ENCODE measurements at regions not wholly inside any gene's neighbourhood (a gene's known extent, or its start where the extent isn't known, plus 50 kb on each side); places are given as distances from the start of the nearest gene placed in this dataset.

- H3K9ac ChIP-seq (ENCODE audit: low read length in 2 of 2), result no peak overlapping the region
- no peaks in the 10 kb centered on the region for H3K27me3 ChIP-seq (ENCODE audit: control insufficient read depth in 1 of 2, insufficient read depth in 2 of 2, low read length in 2 of 2)
- no peaks in the 10 kb centered on the region for H3K4me1 ChIP-seq (ENCODE audit: control insufficient read depth, insufficient read depth, low read length)
- no peaks in the 10 kb centered on the region for H3K9me3 ChIP-seq (ENCODE audit: control insufficient read depth in 2 of 2, low read length in 2 of 2)
- H3K4me3 ChIP-seq (ENCODE audit: low read length in 2 of 2), result no peak overlapping the region
- H3K27ac ChIP-seq (ENCODE audit: low read length), result no peak overlapping the region
- no peaks in the 10 kb centered on the region for H3K36me3 ChIP-seq (ENCODE audit: control insufficient read depth in 2 of 2, insufficient read depth in 2 of 2, low read length in 2 of 2)
Measured at GRCh38 chr5:167307042-167307441, 984.4 kb upstream of the WWC1 start.

- no peak overlapping the region for H3K4me3 ChIP-seq (ENCODE audit: low read length in 2 of 2)
- H3K4me1 ChIP-seq (ENCODE audit: control insufficient read depth, insufficient read depth, low read length), result no peaks in the 10 kb centered on the region
- no peak overlapping the region for H3K27ac ChIP-seq (ENCODE audit: low read length)
- no peaks in the 10 kb centered on the region for H3K36me3 ChIP-seq (ENCODE audit: control insufficient read depth in 2 of 2, insufficient read depth in 2 of 2, low read length in 2 of 2)
- H3K9ac ChIP-seq (ENCODE audit: low read length in 2 of 2), result no peak overlapping the region
- no peaks in the 10 kb centered on the region for H3K27me3 ChIP-seq (ENCODE audit: control insufficient read depth in 1 of 2, insufficient read depth in 2 of 2, low read length in 2 of 2)
- H3K9me3 ChIP-seq (ENCODE audit: control insufficient read depth in 2 of 2, low read length in 2 of 2), result no peaks in the 10 kb centered on the region
Measured at GRCh38 chr5:167308466-167308865, 983.0 kb upstream of the WWC1 start.

- Histone ChIP-seq H3K9me3 (ENCODE audit: control insufficient read depth in 2 of 2, low read length in 2 of 2) (no peaks in the 10 kb centered on the region), H3K4me3 (ENCODE audit: low read length in 2 of 2) (no peak overlapping the region), H3K27ac (ENCODE audit: low read length) (no peak overlapping the region), H3K9ac (ENCODE audit: low read length in 2 of 2) (no peak overlapping the region), H3K27me3 (ENCODE audit: control insufficient read depth in 1 of 2, insufficient read depth in 2 of 2, low read length in 2 of 2) (no peaks in the 10 kb centered on the region), H3K36me3 (ENCODE audit: control insufficient read depth in 2 of 2, insufficient read depth in 2 of 2, low read length in 2 of 2) (no peaks in the 10 kb centered on the region), H3K4me1 (ENCODE audit: control insufficient read depth, insufficient read depth, low read length) (no peaks in the 10 kb centered on the region)
Measured at GRCh38 chr5:167309941-167310517, 981.4 kb upstream of the WWC1 start.

GRCh38 chr5:167311340-167311739 lies 980.1 kb upstream of the WWC1 start:
- Histone ChIP-seq H3K9me3 (ENCODE audit: control insufficient read depth in 2 of 2, low read length in 2 of 2) (no peaks in the 10 kb centered on the region), H3K4me3 (ENCODE audit: low read length in 2 of 2) (no peak overlapping the region), H3K36me3 (ENCODE audit: control insufficient read depth in 2 of 2, insufficient read depth in 2 of 2, low read length in 2 of 2) (no peaks in the 10 kb centered on the region), H3K27ac (ENCODE audit: low read length) (no peak overlapping the region), H3K27me3 (ENCODE audit: control insufficient read depth in 1 of 2, insufficient read depth in 2 of 2, low read length in 2 of 2) (no peaks in the 10 kb centered on the region), H3K4me1 (ENCODE audit: control insufficient read depth, insufficient read depth, low read length) (no peaks in the 10 kb centered on the region), H3K9ac (ENCODE audit: low read length in 2 of 2) (no peak overlapping the region)

GRCh38 chr5:167312225-167312624 lies 979.2 kb upstream of the WWC1 start:
- H3K36me3 ChIP-seq (ENCODE audit: control insufficient read depth in 2 of 2, insufficient read depth in 2 of 2, low read length in 2 of 2), result no peaks in the 10 kb centered on the region
- H3K4me3 ChIP-seq (ENCODE audit: low read length in 2 of 2), result no peak overlapping the region
- no peaks in the 10 kb centered on the region for H3K27me3 ChIP-seq (ENCODE audit: control insufficient read depth in 1 of 2, insufficient read depth in 2 of 2, low read length in 2 of 2)
- no peaks in the 10 kb centered on the region for H3K4me1 ChIP-seq (ENCODE audit: control insufficient read depth, insufficient read depth, low read length)
- no peak overlapping the region for H3K27ac ChIP-seq (ENCODE audit: low read length)
- no peaks in the 10 kb centered on the region for H3K9me3 ChIP-seq (ENCODE audit: control insufficient read depth in 2 of 2, low read length in 2 of 2)
- no peak overlapping the region for H3K9ac ChIP-seq (ENCODE audit: low read length in 2 of 2)

GRCh38 chr5:167315762-167316161 lies 975.7 kb upstream of the WWC1 start:
- Histone ChIP-seq H3K9me3 (ENCODE audit: control insufficient read depth in 2 of 2, low read length in 2 of 2) (no peaks in the 10 kb centered on the region), H3K4me3 (ENCODE audit: low read length in 2 of 2) (no peak overlapping the region), H3K4me1 (ENCODE audit: control insufficient read depth, insufficient read depth, low read length) (no peaks in the 10 kb centered on the region), H3K36me3 (ENCODE audit: control insufficient read depth in 2 of 2, insufficient read depth in 2 of 2, low read length in 2 of 2) (no peaks in the 10 kb centered on the region), H3K27ac (ENCODE audit: low read length) (no peak overlapping the region), H3K9ac (ENCODE audit: low read length in 2 of 2) (no peak overlapping the region), H3K27me3 (ENCODE audit: control insufficient read depth in 1 of 2, insufficient read depth in 2 of 2, low read length in 2 of 2) (no peaks in the 10 kb centered on the region)

- no peak overlapping the region for H3K4me3 ChIP-seq (ENCODE audit: low read length in 2 of 2)
- H3K9me3 ChIP-seq (ENCODE audit: control insufficient read depth in 2 of 2, low read length in 2 of 2), result no peaks in the 10 kb centered on the region
- H3K36me3 ChIP-seq (ENCODE audit: control insufficient read depth in 2 of 2, insufficient read depth in 2 of 2, low read length in 2 of 2), result no peaks in the 10 kb centered on the region
- no peak overlapping the region for H3K27ac ChIP-seq (ENCODE audit: low read length)
- H3K4me1 ChIP-seq (ENCODE audit: control insufficient read depth, insufficient read depth, low read length), result no peaks in the 10 kb centered on the region
- no peaks in the 10 kb centered on the region for H3K27me3 ChIP-seq (ENCODE audit: control insufficient read depth in 1 of 2, insufficient read depth in 2 of 2, low read length in 2 of 2)
- no peak overlapping the region for H3K9ac ChIP-seq (ENCODE audit: low read length in 2 of 2)
Measured at GRCh38 chr5:167317884-167318283, 973.6 kb upstream of the WWC1 start.

GRCh38 chr5:167319243-167319642 lies 972.2 kb upstream of the WWC1 start:
- no peak overlapping the region for H3K9ac ChIP-seq (ENCODE audit: low read length in 2 of 2)
- H3K27ac ChIP-seq (ENCODE audit: low read length), result no peak overlapping the region
- no peaks in the 10 kb centered on the region for H3K4me1 ChIP-seq (ENCODE audit: control insufficient read depth, insufficient read depth, low read length)
- H3K27me3 ChIP-seq (ENCODE audit: control insufficient read depth in 1 of 2, insufficient read depth in 2 of 2, low read length in 2 of 2), result no peaks in the 10 kb centered on the region
- H3K4me3 ChIP-seq (ENCODE audit: low read length in 2 of 2), result no peak overlapping the region
- no peaks in the 10 kb centered on the region for H3K9me3 ChIP-seq (ENCODE audit: control insufficient read depth in 2 of 2, low read length in 2 of 2)
- H3K36me3 ChIP-seq (ENCODE audit: control insufficient read depth in 2 of 2, insufficient read depth in 2 of 2, low read length in 2 of 2), result no peaks in the 10 kb centered on the region

- Histone ChIP-seq H3K9me3 (ENCODE audit: control insufficient read depth in 2 of 2, low read length in 2 of 2) (no peaks in the 10 kb centered on the region), H3K4me3 (ENCODE audit: low read length in 2 of 2) (no peak overlapping the region), H3K9ac (ENCODE audit: low read length in 2 of 2) (no peak overlapping the region), H3K27ac (ENCODE audit: low read length) (no peak overlapping the region), H3K4me1 (ENCODE audit: control insufficient read depth, insufficient read depth, low read length) (no peaks in the 10 kb centered on the region), H3K36me3 (ENCODE audit: control insufficient read depth in 2 of 2, insufficient read depth in 2 of 2, low read length in 2 of 2) (no peaks in the 10 kb centered on the region), H3K27me3 (ENCODE audit: control insufficient read depth in 1 of 2, insufficient read depth in 2 of 2, low read length in 2 of 2) (no peaks in the 10 kb centered on the region)
Measured at GRCh38 chr5:167320019-167320418, 971.4 kb upstream of the WWC1 start.

- H3K4me3 ChIP-seq (ENCODE audit: low read length in 2 of 2), result no peak overlapping the region
- no peaks in the 10 kb centered on the region for H3K9me3 ChIP-seq (ENCODE audit: control insufficient read depth in 2 of 2, low read length in 2 of 2)
- H3K36me3 ChIP-seq (ENCODE audit: control insufficient read depth in 2 of 2, insufficient read depth in 2 of 2, low read length in 2 of 2), result no peaks in the 10 kb centered on the region
- H3K27me3 ChIP-seq (ENCODE audit: control insufficient read depth in 1 of 2, insufficient read depth in 2 of 2, low read length in 2 of 2), result no peaks in the 10 kb centered on the region
- H3K4me1 ChIP-seq (ENCODE audit: control insufficient read depth, insufficient read depth, low read length), result no peaks in the 10 kb centered on the region
- no peak overlapping the region for H3K27ac ChIP-seq (ENCODE audit: low read length)
- no peak overlapping the region for H3K9ac ChIP-seq (ENCODE audit: low read length in 2 of 2)
Measured at GRCh38 chr5:167332309-167332708, 959.1 kb upstream of the WWC1 start.

GRCh38 chr5:167336161-167336560 lies 955.3 kb upstream of the WWC1 start:
- no peaks in the 10 kb centered on the region for H3K4me1 ChIP-seq (ENCODE audit: control insufficient read depth, insufficient read depth, low read length)

More at GRCh38 chr5:167336161-167336560, 955.3 kb upstream of the WWC1 start:
- H3K9ac ChIP-seq (ENCODE audit: low read length in 2 of 2), result no peak overlapping the region
- H3K4me3 ChIP-seq (ENCODE audit: low read length in 2 of 2), result no peak overlapping the region
- no peaks in the 10 kb centered on the region for H3K27me3 ChIP-seq (ENCODE audit: control insufficient read depth in 1 of 2, insufficient read depth in 2 of 2, low read length in 2 of 2)
- H3K27ac ChIP-seq (ENCODE audit: low read length), result no peak overlapping the region
- H3K36me3 ChIP-seq (ENCODE audit: control insufficient read depth in 2 of 2, insufficient read depth in 2 of 2, low read length in 2 of 2), result no peaks in the 10 kb centered on the region
- H3K9me3 ChIP-seq (ENCODE audit: control insufficient read depth in 2 of 2, low read length in 2 of 2), result no peaks in the 10 kb centered on the region

Data from stomach smooth muscle (tissue), 2 donors.